GM12892 (cell line): ENCODE measurements at regions not wholly inside any gene's neighbourhood (a gene's known extent, or its start where the extent isn't known, plus 50 kb on each side); places are given as distances from the start of the nearest gene placed in this dataset.

ENCODE experiments used
- POLR2A ChIP-seq: IDR thresholded peaks from 2 replicates; pipeline ENCODE4 v1.6.1; 2011; ENCODE audit warnings: low read depth, low read length, control low read depth
- POLR2AphosphoS5 ChIP-seq: IDR thresholded peaks from 2 replicates; pipeline ENCODE4 v1.6.1; 2011; ENCODE audit warnings: low read depth, low read length, control low read depth
- TAF1 ChIP-seq: IDR thresholded peaks from 2 replicates; pipeline ENCODE4 v1.6.1; 2011; ENCODE audit warnings: low read depth, mild to moderate bottlenecking, control low read depth, low read length, borderline replicate concordance

GRCh38 chr4:74848774-74849173 lies 54.5 kb upstream of the BTC start:
- TF ChIP-seq POLR2AphosphoS5 (no peak), POLR2A (no peak), TAF1 (no peak)
